Liver (tissue), 3 donors: ENCODE measurements at regions not wholly inside any gene's neighbourhood (a gene's known extent, or its start where the extent isn't known, plus 50 kb on each side); places are given as distances from the start of the nearest gene placed in this dataset.

Experiments
- JUND ChIP-seq, 2 donors: IDR thresholded peaks; 2 replicates each; pipeline ENCODE4 v1.6.1; 2016; ENCODE audit warnings: antibody characterized with exemption in 2 of 2
- TF ChIP-seq, protein P1 (sequence below): fragments of 150-350 bp; IDR thresholded peaks from 2 replicates; pipeline ENCODE4 v1.5.1; 2017; ENCODE audit warnings: improper control_type of control experiment, low read depth, low read length; ENCODE audit not compliant: missing input control
- donor health status: healthy.
- donor health status: healthy.

DNA sequence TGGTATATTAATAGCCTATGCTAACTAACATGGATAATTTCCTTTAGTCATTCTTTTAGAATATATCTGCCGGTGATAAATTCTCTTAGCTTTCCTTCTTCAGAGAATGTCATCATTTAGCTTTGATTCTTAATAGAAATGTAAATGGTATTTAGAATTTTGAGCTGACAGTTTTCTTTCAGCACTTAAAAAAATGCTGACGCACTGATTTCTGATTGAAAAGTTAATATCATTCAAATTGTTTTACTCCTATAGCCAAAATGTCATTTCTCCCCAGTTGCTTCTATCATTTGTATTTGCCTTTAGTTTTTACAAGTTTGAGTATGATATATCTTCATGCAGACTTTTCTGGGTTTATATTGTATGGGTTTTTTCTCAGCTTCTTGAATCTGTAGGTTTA, 668.0 kb downstream of the LTN1 start:
- TF ChIP-seq, protein P1, sequence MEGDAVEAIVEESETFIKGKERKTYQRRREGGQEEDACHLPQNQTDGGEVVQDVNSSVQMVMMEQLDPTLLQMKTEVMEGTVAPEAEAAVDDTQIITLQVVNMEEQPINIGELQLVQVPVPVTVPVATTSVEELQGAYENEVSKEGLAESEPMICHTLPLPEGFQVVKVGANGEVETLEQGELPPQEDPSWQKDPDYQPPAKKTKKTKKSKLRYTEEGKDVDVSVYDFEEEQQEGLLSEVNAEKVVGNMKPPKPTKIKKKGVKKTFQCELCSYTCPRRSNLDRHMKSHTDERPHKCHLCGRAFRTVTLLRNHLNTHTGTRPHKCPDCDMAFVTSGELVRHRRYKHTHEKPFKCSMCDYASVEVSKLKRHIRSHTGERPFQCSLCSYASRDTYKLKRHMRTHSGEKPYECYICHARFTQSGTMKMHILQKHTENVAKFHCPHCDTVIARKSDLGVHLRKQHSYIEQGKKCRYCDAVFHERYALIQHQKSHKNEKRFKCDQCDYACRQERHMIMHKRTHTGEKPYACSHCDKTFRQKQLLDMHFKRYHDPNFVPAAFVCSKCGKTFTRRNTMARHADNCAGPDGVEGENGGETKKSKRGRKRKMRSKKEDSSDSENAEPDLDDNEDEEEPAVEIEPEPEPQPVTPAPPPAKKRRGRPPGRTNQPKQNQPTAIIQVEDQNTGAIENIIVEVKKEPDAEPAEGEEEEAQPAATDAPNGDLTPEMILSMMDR, result no peak
- TF ChIP-seq JUND (IDR thresholded peaks at IDR 0.05), result no peak
